ENCODE measurements at regions not wholly inside any gene's neighbourhood (a gene's known extent, or its start where the extent isn't known, plus 50 kb on each side); places are given as distances from the start of the nearest gene placed in this dataset.
"Not testable (repeated sequence)": the region's sequence is repeated elsewhere in the genome, so short reads cannot be mapped to it uniquely, and the experiment has no call there.

DNA sequence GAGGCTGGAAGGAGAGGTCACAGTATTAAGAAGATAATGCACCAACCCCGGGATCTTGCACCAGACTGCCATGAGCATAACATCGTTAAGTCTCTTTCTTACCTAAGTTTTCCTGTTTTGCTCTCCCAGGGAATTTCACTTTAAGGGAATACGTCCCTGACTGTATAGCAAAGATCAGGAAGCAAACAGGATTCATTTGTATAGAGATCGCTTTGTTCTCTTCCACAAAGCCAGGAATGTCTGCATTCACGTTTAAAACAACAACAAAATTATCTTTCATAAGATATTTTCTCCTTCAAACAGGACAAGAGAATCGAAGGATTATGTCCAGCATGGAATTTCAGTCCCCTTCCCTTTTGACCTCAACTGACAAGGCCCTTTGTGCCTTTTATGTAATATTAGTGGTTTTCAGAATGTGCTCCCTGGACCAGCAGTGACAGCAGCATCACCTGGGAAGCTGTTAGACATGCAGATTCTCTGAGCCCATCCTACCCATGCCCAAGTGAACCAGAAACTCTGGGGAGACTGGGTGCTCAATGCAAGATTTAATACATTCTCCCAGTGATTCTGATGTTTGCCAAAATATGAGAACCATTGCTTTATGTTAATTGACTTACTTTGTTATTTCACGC lies 286.3 kb downstream of the FGFR2 start:
- DNase-seq: no peak

- no peak for DNase-seq
These were observed 285.7 kb downstream of the FGFR2 start for GRCh38 chr10:121312587-121312986.

DNA sequence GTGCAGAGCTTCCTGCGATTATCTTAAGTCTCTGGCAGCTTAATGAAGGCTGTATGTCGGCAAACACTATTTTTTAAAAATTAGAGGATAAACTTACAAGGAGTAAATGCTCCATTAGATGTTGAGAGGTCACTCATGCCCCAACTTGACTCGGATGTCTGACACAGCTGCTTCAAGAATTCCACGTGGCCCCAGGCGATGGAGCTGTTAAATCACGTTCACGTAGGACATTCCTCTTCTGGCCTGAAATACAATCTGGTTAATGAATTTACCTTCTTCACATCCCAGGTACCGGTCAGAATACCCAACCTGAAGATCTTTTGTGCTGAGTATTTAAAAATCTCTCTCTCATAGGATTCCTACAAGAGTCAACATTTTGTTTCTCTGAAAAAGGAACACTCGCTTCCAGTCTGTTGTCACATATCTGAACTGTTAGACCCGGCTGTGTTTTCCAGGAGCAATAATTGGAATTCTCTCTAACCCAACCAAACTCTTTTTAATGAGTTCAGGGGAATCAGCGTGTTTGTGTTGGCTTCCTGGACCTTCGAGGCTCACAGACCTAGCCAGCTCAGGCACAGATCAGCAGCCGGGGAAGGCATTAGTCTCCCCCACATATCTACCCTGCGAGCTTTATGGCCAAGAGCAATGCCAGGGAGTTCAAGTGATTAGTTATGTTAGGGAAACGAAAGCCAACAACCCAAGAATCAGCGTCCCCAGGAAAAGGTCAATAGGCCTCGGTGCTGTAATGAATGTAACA lies 284.9 kb downstream of the FGFR2 start:
- DNase-seq: no peak

DNA sequence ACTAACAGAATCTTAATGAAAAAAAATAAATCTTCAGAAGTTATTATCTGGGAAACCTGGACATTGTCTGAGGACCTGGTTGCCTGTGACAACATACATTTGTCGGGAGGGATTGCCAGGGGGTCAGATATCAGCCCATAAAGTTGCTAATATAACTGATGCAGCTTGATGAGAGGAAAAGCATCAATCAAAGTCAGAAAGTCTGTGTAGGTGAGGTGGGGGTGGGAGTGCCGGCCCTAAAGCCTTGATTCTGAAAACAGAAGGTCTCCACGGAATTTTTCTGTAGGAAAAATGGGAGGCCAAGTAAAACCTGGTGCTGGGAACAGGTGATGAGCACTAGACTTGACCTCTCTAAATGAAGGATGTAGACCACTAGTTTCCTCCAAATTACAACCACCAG lies 281.8 kb downstream of the FGFR2 start:
- no peak for DNase-seq

- DNase-seq: no peak
These were observed 280.9 kb downstream of the FGFR2 start for GRCh38 chr10:121317374-121317773.

DNA sequence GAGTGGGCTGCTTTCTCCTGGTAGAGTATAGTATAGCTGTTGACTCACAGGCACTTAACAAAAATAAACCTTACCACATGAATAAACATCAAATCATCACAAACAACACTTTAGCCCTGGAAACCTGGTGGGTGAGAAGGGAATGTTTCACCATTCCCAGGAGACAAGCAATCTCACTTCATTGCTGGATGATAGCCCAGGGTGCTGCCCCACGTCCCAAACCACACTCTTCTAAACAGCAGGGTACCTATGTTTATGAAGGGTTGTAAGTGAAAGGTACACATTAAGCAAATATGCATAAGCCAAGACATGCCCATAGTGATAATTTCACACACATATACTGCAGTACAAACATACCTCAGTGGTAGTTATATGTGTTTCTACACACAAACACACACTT lies 276.2 kb downstream of the FGFR2 start:
- peak; percentile 66 for DNase-seq

- no peak for DNase-seq
These were observed 275.5 kb downstream of the FGFR2 start for GRCh38 chr10:121322776-121323175.

DNA sequence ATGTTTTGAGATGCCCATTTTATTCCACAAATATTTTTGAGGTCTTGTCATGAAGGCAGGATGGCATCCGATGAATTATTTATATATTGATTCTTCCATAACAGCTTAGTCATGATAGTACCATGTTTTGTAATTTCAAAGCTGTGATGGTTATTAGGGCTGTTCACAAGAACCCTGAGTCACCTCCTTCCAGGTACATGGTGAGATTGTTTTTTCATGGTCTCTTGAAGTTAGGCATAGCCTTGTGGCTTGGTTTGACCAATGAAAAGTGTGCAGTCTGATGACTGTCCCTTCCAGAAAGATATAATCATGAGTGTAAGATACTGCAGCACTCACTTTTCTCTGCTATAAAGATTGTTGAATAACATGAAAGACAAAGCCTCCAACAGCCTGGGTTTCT lies 274.8 kb downstream of the FGFR2 start:
- no peak for DNase-seq

DNA sequence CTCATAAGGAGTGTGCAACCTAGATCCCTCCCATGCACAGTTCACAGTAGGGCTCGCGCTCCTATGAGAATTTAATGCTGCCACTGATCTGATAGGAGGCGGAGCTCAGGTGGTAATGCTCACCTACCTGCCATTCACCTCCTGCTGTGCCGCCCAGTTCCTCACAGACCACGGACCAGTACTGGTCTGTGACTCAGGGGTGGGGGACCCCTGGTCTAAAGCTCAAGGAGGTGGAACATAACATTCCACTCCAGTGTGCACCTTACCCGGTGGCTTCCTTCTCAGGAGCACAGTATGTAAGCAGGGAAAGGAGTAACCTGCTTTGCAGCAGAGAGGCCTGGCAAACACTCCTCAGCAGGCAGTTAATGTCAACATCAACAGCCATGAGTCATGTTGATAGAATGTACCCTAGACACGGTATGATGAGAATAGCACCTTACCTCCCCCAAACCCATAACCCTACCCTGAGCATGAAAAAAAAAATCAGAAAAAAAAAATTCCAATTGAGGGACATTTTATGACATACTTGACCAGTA lies 273.5 kb downstream of the FGFR2 start:
- peak; percentile 43 for DNase-seq

DNA sequence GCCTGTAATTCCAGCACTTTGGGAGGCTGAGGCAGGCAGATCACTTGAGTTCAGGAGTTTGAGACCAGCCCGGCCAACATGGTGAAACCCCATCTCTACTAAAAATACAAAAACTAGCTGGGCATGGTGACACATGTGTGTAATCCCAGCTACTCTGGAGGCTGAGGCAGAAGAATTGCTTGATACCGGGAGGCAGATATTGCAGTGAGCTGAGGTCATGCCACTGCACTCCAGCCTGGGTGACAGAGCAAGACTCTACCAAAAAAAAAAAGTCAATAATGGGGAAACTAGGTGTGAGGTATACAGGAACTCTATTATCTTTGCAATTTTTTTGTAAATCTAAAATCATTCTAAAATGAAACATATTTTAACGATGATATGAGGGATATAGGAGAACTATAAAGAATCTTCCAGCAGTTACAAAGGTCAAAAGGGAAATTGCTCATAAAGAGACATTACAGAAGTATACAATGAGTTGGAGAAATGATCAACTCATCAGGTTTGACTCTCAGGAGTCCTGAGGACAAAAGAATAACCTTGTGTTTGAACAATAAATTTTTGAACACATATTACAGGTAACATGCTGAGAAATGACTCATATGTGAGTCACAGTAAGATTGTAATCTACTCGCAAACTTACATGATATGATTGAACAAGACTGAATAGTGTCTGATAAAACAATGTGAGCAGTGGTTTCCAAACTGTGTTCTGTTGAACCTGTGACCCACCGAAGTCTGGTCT lies 272.6 kb downstream of the FGFR2 start:
- DNase-seq: no peak

- no peak for DNase-seq
These were observed 271.3 kb downstream of the FGFR2 start for GRCh38 chr10:121326905-121327304.

GRCh38 chr10:121327727-121328126 lies 270.5 kb downstream of the FGFR2 start:
- DNase-seq: no peak

GRCh38 chr10:121329631-121330030 lies 268.6 kb downstream of the FGFR2 start:
- not testable (repeated sequence) for DNase-seq

DNA sequence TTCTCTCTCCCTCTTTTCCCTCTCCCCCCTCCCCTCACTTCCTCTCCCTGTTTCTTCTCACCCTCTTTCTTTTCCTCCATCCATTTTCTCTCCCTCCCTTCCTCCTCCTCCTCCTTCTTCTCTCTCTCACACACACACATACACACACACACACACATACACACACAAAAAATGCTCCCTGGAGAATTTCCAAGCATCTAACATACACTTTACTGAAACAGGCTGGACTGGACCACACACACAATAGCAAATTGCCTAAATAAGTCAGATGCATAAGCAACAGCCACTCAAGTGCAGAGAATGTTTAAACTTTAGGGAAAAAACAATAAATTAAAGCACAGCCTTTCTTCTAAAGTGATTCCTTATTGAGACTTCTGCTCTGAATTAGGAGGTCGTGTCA lies 267.7 kb downstream of the FGFR2 start:
- no peak for DNase-seq

DNA sequence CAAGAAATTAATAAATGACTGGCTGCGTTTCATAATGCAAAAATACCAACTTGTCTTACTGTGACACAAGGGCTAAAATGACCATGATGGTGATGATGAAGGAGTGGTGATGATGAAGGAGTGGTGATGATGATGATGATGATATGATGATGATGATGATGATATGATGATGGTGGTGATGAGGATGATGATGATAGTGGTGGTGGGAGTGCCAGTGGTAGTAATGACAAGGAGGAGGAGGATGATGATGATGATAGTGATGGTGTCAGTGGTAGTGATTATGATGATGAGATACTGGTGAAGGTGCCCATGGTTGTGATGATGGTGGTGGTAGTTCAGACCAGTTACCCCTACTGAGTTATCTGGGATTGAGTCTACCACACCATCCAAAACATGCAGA lies 265.9 kb downstream of the FGFR2 start:
- no peak for DNase-seq

DNA sequence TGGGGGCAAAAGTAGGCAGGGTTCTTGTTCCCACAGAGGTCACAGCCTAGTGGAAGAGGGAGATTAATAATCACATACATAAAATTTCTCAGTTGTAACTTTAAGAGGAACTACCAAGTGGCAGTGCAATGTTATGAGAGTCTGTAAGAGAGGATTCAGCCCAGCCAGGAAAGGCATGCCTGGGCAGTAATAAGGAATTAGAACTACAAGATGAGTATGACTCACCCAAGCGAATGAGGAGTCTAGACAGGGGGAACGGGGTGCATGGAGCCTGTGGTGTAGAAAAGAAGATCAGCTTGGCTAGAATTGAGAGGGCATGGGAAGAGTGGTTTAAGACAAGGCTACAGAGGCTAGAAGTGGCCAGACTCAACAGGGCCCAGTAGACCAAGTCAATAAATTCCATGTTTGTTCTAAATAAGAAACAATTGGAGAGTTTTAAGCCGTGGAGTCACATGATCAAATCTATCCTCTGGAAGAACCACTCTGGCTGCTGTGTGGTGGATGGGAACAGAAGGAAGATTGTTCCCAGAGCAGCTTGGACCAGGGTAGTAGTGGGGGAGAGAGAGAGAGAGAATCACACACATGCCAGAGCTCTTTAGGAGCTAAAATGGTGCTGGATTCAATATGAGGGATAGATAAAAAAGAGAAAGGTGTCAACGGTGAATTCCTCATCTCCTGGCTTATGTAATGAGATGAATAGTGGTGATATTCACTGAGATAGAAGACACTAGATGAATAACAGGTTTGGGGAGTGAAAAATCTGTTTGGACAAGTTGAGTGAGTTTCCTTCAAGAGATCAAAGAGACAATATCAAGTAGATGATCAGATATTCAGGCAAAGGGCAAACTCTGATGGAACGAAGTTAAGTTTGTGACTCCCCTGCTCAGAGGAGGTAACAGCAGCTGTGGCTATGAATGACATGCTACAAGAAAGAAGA lies 265.1 kb downstream of the FGFR2 start:
- DNase-seq: no peak

- no peak for DNase-seq
These were observed 262.8 kb downstream of the FGFR2 start for GRCh38 chr10:121335386-121335925.

DNA sequence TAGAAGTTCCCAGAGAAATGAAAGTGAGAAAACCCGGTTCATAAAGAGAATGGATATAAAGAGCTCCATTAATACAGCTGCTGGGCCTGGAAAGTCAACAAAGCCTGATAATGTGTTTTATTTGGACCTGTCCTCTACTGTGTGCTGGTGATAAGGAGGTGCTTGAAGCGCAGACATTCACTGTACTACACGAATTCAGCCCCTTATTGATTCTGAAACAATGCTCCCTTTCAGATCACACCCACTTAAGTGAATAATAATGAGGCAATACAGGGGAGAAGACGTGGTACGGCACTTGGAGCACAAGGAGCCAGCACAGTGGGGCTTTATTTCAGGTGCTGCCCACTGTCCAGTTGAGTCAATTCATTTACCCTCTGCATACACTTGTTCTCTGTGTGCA lies 260.8 kb downstream of the FGFR2 start:
- DNase-seq: peak; percentile 12

DNA sequence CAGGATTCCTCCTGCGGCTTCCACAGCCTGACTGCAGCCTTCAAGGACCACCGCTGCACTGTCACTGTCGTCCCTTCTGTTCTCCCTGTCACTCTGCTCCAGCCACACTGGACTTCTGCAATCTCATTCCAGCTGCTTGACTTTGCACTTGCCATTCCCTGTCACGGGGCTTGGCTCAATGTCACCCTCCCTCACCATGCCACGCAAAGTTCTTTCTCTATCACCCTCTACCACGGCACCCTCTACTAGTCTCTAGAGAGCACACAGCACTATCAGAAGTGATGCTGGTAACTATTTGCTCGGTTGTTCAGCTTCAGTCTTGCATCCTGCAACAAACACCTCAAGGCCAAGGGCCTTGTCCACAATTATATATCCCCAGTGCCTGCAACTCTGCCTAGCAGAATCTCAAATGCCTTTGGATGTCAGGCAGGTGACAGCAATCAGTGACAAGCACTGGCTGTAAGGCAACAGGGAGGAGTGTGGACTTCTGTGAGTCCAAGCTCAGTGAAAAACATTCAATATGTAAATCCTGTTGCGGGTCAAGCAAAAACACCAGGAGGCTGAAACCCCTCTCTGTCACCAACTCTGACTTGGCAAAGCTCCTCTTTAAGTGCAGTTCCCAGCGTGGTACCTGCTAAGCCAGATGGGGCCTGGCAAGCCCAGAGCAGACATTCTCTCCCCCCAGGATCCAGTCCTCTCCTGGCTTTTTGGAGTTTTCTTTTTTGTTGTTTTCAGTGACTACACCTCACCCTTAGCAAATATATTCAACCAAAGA lies 259.9 kb downstream of the FGFR2 start:
- no peak for DNase-seq

GRCh38 chr10:121339114-121339513 lies 259.1 kb downstream of the FGFR2 start:
- no peak for DNase-seq

GRCh38 chr10:121340271-121340831 lies 257.9 kb downstream of the FGFR2 start:
- no peak for DNase-seq

Measured in NCI-H345 (cell line).